ENCODE measurements at regions not wholly inside any gene's neighbourhood (a gene's known extent, or its start where the extent isn't known, plus 50 kb on each side); places are given as distances from the start of the nearest gene placed in this dataset.

- Histone ChIP-seq H3K4me3 (no peak overlapping the region), H3K27ac (no peak overlapping the region), H3K36me3 (no peaks in the 10 kb centered on the region), H3K9me3 (no peaks in the 10 kb centered on the region), H3K4me1 (peaks cover 0 to 16% of the 10 kb centered on the region in 2 donors), H3K27me3 (no peaks in the 10 kb centered on the region)
- no peak for DNase-seq (ENCODE audit: low spot score in 2 of 2)
- no peak for TF ChIP-seq CTCF (IDR thresholded peaks at IDR 0.05)
- intact Hi-C loops (cut with DNase I), result no loop called here
Measured at GRCh38 chr11:130526846-130527245, 78.4 kb downstream of the ADAMTS15 start.

- DNase-seq (ENCODE audit: low spot score in 2 of 2), result peak in 1 of 2 donors; percentile 60
- Histone ChIP-seq H3K27me3 (no peaks in the 10 kb centered on the region), H3K36me3 (no peaks in the 10 kb centered on the region), H3K4me3 (no peak overlapping the region), H3K27ac (no peak overlapping the region), H3K9me3 (no peaks in the 10 kb centered on the region), H3K4me1 (peaks cover 0 to 8% of the 10 kb centered on the region in 2 donors)
- intact Hi-C loops (cut with DNase I), result no loop called here
- TF ChIP-seq CTCF (IDR thresholded peaks at IDR 0.05), result no peak
Measured at GRCh38 chr11:130527636-130528297, 79.3 kb downstream of the ADAMTS15 start.

GRCh38 chr11:130528298-130529261 is 80.1 kb downstream of the ADAMTS15 start:
- no peaks in the 10 kb centered on the region for H3K36me3 ChIP-seq
- intact Hi-C loops (cut with DNase I), result no loop called here
- H3K9me3 ChIP-seq, result no peaks in the 10 kb centered on the region
- no peak for TF ChIP-seq CTCF (IDR thresholded peaks at IDR 0.05)
- no peaks in the 10 kb centered on the region for H3K27me3 ChIP-seq
- no peak overlapping the region for H3K27ac ChIP-seq
- H3K4me3 ChIP-seq, result no peak overlapping the region
- H3K4me1 ChIP-seq, result peaks cover 0 to under 1% of the 10 kb centered on the region in 2 donors
- peak in 1 of 2 donors; percentile 54 for DNase-seq (ENCODE audit: low spot score in 2 of 2)

GRCh38 chr11:130529366-130529765 is 80.9 kb downstream of the ADAMTS15 start:
- no peaks in the 10 kb centered on the region for H3K9me3 ChIP-seq
- H3K4me3 ChIP-seq, result no peak overlapping the region
- intact Hi-C loops (cut with DNase I), result no loop called here
- H3K36me3 ChIP-seq, result no peaks in the 10 kb centered on the region
- TF ChIP-seq CTCF (IDR thresholded peaks at IDR 0.05), result no peak
- H3K4me1 ChIP-seq, result no peaks in the 10 kb centered on the region
- no peak overlapping the region for H3K27ac ChIP-seq
- DNase-seq (ENCODE audit: low spot score in 2 of 2), result no peak
- H3K27me3 ChIP-seq, result no peaks in the 10 kb centered on the region

- Histone ChIP-seq H3K36me3 (no peaks in the 10 kb centered on the region), H3K4me1 (no peaks in the 10 kb centered on the region), H3K27me3 (no peaks in the 10 kb centered on the region), H3K4me3 (no peak overlapping the region), H3K27ac (no peak overlapping the region), H3K9me3 (no peaks in the 10 kb centered on the region)
- no peak for TF ChIP-seq CTCF (IDR thresholded peaks at IDR 0.05)
- DNase-seq (ENCODE audit: low spot score in 2 of 2), result peak in 1 of 2 donors; percentile 16
- intact Hi-C loops (cut with DNase I), result no loop called here
Measured at GRCh38 chr11:130531061-130531460, 82.6 kb downstream of the ADAMTS15 start.
